Activated T-helper 2 cell treated with anti-CD3 and anti-CD28 coated beads, Interferon-gamma antibody, Interleukin-2, Interleukin-4, amounts not matched to agents 10 μg/mL and 5 μg/mL and 100 μg/mL, durations not matched to agents 14 hours and 24 hours and 36 hours (primary cell): ENCODE measurements at regions not wholly inside any gene's neighbourhood (a gene's known extent, or its start where the extent isn't known, plus 50 kb on each side); places are given as distances from the start of the nearest gene placed in this dataset.

Experiments used
- DNase-seq: peaks from one replicate; pipeline ENCODE4 v3.0.0; 2021; ENCODE audit warnings: low spot score
- H3K27ac Mint-ChIP-seq: one replicate; pipeline ENCODE4 v1.8.0; 2021; ENCODE audit warnings: mixed read lengths
- H3K27me3 Mint-ChIP-seq: one replicate; pipeline ENCODE4 v1.8.0; 2021; ENCODE audit warnings: low read depth, mixed read lengths
- H3K36me3 Mint-ChIP-seq: one replicate; pipeline ENCODE4 v1.8.0; 2021; ENCODE audit warnings: low read depth, mixed read lengths
- H3K4me1 Mint-ChIP-seq: one replicate; pipeline ENCODE4 v1.8.0; 2021; ENCODE audit warnings: low read depth, mixed read lengths
- H3K4me3 Mint-ChIP-seq: one replicate; pipeline ENCODE4 v1.8.0; 2021; ENCODE audit warnings: low read depth, mild to moderate bottlenecking, moderate library complexity, mixed read lengths
- H3K9me3 Mint-ChIP-seq: one replicate; pipeline ENCODE4 v1.8.0; 2021; ENCODE audit warnings: mixed read lengths
- intact Hi-C: fragments of 100-400 bp; cut with micrococcal nuclease; formaldehyde crosslinking; loops from one replicate; pipeline ENCODE4 v1.15.1; 2023

DNA sequence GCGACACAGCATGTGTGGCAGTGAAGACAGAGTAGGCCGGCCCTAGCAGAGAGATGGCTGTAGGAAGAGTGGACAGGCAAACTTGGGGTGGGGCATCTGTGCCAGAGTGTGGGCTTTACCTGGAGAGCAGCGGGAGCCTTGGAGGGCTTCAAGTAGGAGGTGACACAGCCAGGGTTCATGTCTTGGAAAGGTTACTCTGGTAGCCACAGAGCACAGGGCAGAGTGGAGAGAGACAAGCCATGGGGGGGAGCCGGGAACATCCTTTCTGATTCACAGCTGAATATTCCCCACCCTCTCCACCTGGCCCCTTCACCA lies 53.5 kb upstream of the DIO3 start:
- Mint-ChIP-seq H3K4me1 (no peaks in the 10 kb centered on the region), H3K36me3 (no peaks in the 10 kb centered on the region), H3K9me3 (no peaks in the 10 kb centered on the region), H3K27ac (no peak overlapping the region), H3K4me3 (no peak overlapping the region), H3K27me3 (no peaks in the 10 kb centered on the region)
- no peak for DNase-seq
- intact Hi-C loops = no loop called here

DNA sequence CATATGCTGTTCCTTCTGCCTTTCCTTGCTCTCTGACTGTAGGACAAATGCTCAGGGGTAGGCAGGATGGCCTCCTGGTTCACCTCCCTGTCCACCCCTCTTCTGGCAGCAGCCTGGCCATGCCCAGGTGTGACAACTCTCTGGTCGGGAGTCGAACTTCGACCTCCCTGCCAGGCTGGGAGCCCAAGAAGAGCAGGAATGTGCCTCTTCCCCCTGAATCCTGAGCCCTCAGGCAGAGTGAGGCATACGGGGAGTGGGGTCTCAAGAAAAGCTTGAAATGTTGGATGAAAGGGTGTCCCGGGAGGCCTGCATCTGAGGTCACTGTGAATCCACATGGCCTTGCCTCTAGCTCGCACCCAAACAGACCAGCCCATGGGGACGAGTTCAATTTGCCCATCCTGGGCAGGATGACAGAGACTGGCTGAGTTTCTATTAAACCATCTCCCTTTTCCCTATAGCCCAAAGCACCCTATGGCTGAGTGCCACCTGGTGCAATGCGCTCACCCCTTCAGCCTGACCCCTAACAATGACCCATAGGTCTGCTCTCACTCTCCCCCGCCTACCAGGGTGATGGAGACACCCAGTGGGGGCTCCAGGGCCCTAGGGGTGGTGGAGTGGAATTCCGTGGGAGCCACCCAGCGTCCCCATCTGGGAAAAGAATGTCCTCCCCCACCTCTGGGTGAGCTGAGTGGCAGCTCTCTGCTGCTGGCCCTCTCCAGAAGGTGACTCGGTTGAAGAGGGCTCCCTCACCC lies 52.9 kb upstream of the DIO3 start:
- Mint-ChIP-seq H3K4me3 (no peak overlapping the region), H3K4me1 (no peaks in the 10 kb centered on the region), H3K27ac (no peak overlapping the region), H3K27me3 (no peaks in the 10 kb centered on the region), H3K36me3 (no peaks in the 10 kb centered on the region), H3K9me3 (no peaks in the 10 kb centered on the region)
- intact Hi-C loops = no loop called here
- no peak for DNase-seq

DNA sequence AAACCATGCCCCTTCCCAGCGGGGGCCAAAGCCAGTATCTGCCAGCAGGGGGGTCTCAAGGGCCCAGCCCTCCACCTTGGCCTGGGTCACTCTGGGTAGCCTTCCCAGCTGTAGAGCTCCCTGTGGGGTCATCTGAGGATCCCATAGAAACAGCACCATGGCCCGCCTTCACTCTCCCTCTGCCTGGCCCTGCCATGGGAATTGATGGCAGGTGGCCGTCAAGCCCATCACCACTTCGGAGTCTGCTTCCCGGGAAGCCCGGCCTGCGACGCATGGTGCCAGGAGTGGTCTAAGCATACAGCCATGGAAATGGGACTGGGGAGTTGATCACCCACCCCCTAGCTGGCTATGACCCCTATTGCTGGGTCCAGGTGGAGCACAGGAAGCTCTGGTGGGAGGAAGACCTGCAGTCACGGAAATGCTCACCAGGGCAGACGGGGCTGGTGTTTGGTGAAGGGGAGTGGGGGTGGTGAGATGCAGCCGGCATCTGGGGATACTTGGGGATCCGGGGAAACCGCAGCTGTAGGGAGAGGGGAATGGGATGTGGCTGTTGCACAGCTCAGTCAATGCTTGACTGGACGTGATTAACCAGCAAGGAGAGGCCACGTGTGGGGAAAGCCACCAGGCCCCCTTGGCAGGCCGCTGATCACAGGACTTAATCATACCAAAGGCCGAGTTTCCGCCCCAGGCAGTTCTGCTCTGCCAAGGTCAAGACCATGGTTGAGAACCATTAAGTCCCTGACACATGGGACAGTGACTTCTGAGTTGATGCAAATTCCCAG lies 52.2 kb upstream of the DIO3 start:
- Mint-ChIP-seq H3K36me3 (no peaks in the 10 kb centered on the region), H3K4me1 (no peaks in the 10 kb centered on the region), H3K4me3 (no peak overlapping the region), H3K9me3 (no peaks in the 10 kb centered on the region), H3K27me3 (no peaks in the 10 kb centered on the region), H3K27ac (no peak overlapping the region)
- intact Hi-C loops = no loop called here
- no peak for DNase-seq

DNA sequence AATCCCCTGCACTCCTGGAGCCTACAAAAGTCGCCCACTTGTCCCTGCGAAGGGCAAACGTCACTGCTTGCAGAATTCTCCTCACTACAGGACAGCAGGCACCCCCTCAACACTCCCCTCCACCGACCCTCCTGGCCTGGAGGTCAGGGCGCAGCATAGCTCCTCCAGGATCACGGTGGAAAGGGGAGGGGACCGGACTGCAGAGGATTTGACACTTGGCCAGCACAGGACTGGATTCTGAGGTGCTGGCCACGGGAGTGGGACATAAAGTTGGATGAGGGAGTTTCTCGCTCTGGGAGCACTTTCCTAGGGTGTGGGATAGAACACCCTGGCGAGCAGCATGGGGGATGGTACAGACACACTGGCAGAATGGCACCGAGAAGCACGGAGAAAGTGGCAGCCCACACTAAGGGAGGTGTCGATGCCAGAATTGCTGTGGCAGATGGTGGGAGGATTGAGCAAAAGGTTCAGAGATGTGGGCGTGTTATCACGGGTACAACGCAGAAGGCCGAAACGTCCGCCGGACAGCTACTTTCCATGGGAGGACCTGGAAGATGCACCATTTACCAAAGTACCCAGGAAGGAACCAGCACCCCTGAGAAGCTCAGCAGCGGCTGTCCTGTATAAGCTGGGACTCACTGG lies 51.4 kb upstream of the DIO3 start:
- intact Hi-C loops = no loop called here
- H3K27ac Mint-ChIP-seq = no peak overlapping the region
- no peaks in the 10 kb centered on the region for H3K9me3 Mint-ChIP-seq
- H3K4me3 Mint-ChIP-seq = no peak overlapping the region
- DNase-seq = no peak
- no peaks in the 10 kb centered on the region for H3K4me1 Mint-ChIP-seq
- no peaks in the 10 kb centered on the region for H3K36me3 Mint-ChIP-seq
- H3K27me3 Mint-ChIP-seq = no peaks in the 10 kb centered on the region

DNA sequence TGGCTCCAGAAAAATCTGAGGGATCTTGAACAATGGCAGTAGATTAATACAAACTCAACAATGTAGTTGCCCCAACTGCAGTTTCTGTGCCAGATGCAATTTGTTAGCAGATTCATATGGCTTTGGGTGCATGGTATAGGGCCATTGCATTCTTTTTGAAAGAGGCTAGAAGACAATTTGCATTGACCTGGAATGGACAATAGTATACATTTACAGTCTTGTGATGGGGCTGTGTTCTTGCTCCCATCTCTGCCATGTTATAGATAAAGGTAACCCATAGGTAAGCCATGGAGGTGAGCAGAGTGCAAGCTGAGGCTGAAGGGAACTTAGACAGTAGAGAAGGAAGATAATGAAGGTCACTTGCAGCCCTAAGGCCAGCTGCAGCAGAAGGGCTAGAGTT lies 50.1 kb upstream of the DIO3 start:
- no peak overlapping the region for H3K27ac Mint-ChIP-seq
- no peak for DNase-seq
- intact Hi-C loops = no loop called here
- H3K27me3 Mint-ChIP-seq = no peaks in the 10 kb centered on the region
- H3K36me3 Mint-ChIP-seq = no peaks in the 10 kb centered on the region
- no peak overlapping the region for H3K4me3 Mint-ChIP-seq
- H3K4me1 Mint-ChIP-seq = no peaks in the 10 kb centered on the region
- H3K9me3 Mint-ChIP-seq = no peaks in the 10 kb centered on the region
